ENCODE measurements at regions not wholly inside any gene's neighbourhood (a gene's known extent, or its start where the extent isn't known, plus 50 kb on each side); places are given as distances from the start of the nearest gene placed in this dataset.
"Not testable (repeated sequence)": the region's sequence is repeated elsewhere in the genome, so short reads cannot be mapped to it uniquely, and the experiment has no call there.

GRCh38 chr6:80411486-80411885 is 305.0 kb downstream of the BCKDHB start:
- TF ChIP-seq, protein P1, sequence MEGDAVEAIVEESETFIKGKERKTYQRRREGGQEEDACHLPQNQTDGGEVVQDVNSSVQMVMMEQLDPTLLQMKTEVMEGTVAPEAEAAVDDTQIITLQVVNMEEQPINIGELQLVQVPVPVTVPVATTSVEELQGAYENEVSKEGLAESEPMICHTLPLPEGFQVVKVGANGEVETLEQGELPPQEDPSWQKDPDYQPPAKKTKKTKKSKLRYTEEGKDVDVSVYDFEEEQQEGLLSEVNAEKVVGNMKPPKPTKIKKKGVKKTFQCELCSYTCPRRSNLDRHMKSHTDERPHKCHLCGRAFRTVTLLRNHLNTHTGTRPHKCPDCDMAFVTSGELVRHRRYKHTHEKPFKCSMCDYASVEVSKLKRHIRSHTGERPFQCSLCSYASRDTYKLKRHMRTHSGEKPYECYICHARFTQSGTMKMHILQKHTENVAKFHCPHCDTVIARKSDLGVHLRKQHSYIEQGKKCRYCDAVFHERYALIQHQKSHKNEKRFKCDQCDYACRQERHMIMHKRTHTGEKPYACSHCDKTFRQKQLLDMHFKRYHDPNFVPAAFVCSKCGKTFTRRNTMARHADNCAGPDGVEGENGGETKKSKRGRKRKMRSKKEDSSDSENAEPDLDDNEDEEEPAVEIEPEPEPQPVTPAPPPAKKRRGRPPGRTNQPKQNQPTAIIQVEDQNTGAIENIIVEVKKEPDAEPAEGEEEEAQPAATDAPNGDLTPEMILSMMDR (IDR thresholded peaks at IDR 0.05; ENCODE audit: partially characterized antibody, unreplicated experiment) = no peak
- H3K4me3 Mint-ChIP-seq (ENCODE audit: unreplicated experiment) = no peak overlapping the region
- no peaks in the 10 kb centered on the region for H3K4me1 Mint-ChIP-seq (ENCODE audit: low read depth, unreplicated experiment)
- DNase-seq = no peak
- H3K9me3 Mint-ChIP-seq (ENCODE audit: unreplicated experiment) = peaks cover 3% of the 10 kb centered on the region
- no peak overlapping the region for H3K27ac Mint-ChIP-seq (ENCODE audit: unreplicated experiment)
- H3K36me3 Mint-ChIP-seq (ENCODE audit: unreplicated experiment) = no peaks in the 10 kb centered on the region
- peaks cover 2% of the 10 kb centered on the region for H3K27me3 Mint-ChIP-seq (ENCODE audit: unreplicated experiment)

GRCh38 chr6:80407976-80408375 is 301.5 kb downstream of the BCKDHB start:
- H3K4me1 Mint-ChIP-seq (ENCODE audit: low read depth, unreplicated experiment); H3K27ac Mint-ChIP-seq (ENCODE audit: unreplicated experiment); H3K4me3 Mint-ChIP-seq (ENCODE audit: unreplicated experiment); DNase-seq; H3K9me3 Mint-ChIP-seq (ENCODE audit: unreplicated experiment); H3K36me3 Mint-ChIP-seq (ENCODE audit: unreplicated experiment); H3K27me3 Mint-ChIP-seq (ENCODE audit: unreplicated experiment): not testable (repeated sequence)

DNA sequence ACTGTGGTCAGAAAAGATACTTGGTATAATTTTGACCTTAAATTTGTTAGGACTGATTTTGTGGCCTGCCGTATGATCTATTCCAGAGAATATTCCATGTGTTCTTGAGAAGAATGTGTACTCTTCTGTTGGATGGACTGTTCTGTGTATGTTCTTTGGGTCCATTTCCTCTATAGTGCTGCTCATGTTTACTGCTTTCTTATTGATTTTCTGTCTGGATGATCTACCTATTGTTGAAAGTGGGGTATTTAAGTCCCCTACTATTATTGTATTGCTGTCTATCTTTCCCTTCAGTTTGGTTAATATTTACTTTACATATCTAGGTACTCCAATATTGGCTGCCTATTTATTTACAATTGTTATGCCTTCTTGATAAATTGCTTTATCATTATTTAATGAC is 298.4 kb downstream of the BCKDHB start:
- H3K27me3 Mint-ChIP-seq (ENCODE audit: unreplicated experiment) = no peaks in the 10 kb centered on the region
- H3K4me3 Mint-ChIP-seq (ENCODE audit: unreplicated experiment) = no peak overlapping the region
- no peak overlapping the region for H3K27ac Mint-ChIP-seq (ENCODE audit: unreplicated experiment)
- H3K9me3 Mint-ChIP-seq (ENCODE audit: unreplicated experiment) = peaks cover 5% of the 10 kb centered on the region
- H3K36me3 Mint-ChIP-seq (ENCODE audit: unreplicated experiment) = no peaks in the 10 kb centered on the region
- no peak for DNase-seq
- H3K4me1 Mint-ChIP-seq (ENCODE audit: low read depth, unreplicated experiment) = no peaks in the 10 kb centered on the region
- TF ChIP-seq, protein P1 (IDR thresholded peaks at IDR 0.05; ENCODE audit: partially characterized antibody, unreplicated experiment) = no peak

- Mint-ChIP-seq H3K9me3 (ENCODE audit: unreplicated experiment) (peaks cover 3% of the 10 kb centered on the region), H3K4me1 (ENCODE audit: low read depth, unreplicated experiment) (no peaks in the 10 kb centered on the region), H3K4me3 (ENCODE audit: unreplicated experiment) (no peak overlapping the region), H3K27ac (ENCODE audit: unreplicated experiment) (no peak overlapping the region), H3K36me3 (ENCODE audit: unreplicated experiment) (no peaks in the 10 kb centered on the region), H3K27me3 (ENCODE audit: unreplicated experiment) (no peaks in the 10 kb centered on the region)
- TF ChIP-seq, protein P1 (IDR thresholded peaks at IDR 0.05; ENCODE audit: partially characterized antibody, unreplicated experiment) = no peak
- no peak for DNase-seq
These were observed 296.9 kb downstream of the BCKDHB start for GRCh38 chr6:80403365-80403764.

DNA sequence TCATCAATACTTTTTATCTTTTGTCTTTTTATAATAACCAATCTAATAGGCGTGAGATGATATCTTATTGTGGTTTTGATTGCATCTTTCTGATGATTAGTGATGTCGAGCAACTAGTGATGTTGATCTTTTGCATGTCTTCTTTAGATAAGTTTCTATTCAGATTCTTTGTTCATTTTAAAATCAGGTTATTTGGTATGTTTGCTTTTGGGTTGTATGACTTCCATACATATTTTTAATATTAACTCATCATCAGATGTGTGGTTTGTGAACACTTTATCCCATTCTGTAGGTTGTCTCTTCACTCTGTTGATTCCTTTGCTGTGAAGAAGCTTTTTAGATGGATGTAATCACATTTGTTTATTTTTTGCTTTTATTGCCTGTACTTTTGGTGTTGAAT is 295.8 kb downstream of the BCKDHB start:
- Mint-ChIP-seq H3K9me3 (ENCODE audit: unreplicated experiment) (peaks cover 2% of the 10 kb centered on the region), H3K4me1 (ENCODE audit: low read depth, unreplicated experiment) (no peaks in the 10 kb centered on the region), H3K27me3 (ENCODE audit: unreplicated experiment) (no peaks in the 10 kb centered on the region), H3K36me3 (ENCODE audit: unreplicated experiment) (no peaks in the 10 kb centered on the region), H3K4me3 (ENCODE audit: unreplicated experiment) (no peak overlapping the region), H3K27ac (ENCODE audit: unreplicated experiment) (no peak overlapping the region)
- TF ChIP-seq, protein P1 (IDR thresholded peaks at IDR 0.05; ENCODE audit: partially characterized antibody, unreplicated experiment) = no peak
- no peak for DNase-seq

All from glutamatergic neuron (in vitro differentiated cells).